Naive thymus-derived CD4-positive, alpha-beta T cell (primary cell): ENCODE measurements at regions not wholly inside any gene's neighbourhood (a gene's known extent, or its start where the extent isn't known, plus 50 kb on each side); places are given as distances from the start of the nearest gene placed in this dataset.

ENCODE experiments used
- ATAC-seq: fragments of 150-1000 bp; cut with Tn5 transposase; 2 replicates; pipeline ENCODE4 v1.10.0; 2021; ENCODE audit warnings: mild to moderate bottlenecking, moderate library complexity
- CTCF ChIA-PET: fragments of 350-600 bp; sonication (Branson Sonifier 250); formaldehyde crosslinking; loops from one replicate; lab custom pipeline; 2021; ENCODE audit warnings: antibody characterized with exemption; lab: Charles Lee
- POLR2A ChIA-PET: fragments of 350-600 bp; sonication (Branson Sonifier 250); formaldehyde crosslinking; loops from one replicate; lab custom pipeline; 2021; ENCODE audit warnings: antibody characterized with exemption, inconsistent platforms; lab: Charles Lee
- DNase-seq, 9 donors: peaks; one replicate each; pipeline versions ENCODE4 v3.0.0 to v3.0.0-alpha.2; 2020 to 2022; ENCODE audit warnings: mixed read lengths in 1 of 9
- H3K27ac ChIP-seq: one replicate; pipeline ENCODE4 v1.7.0; 2013; ENCODE audit warnings: mild to moderate bottlenecking, low read depth, low read length, moderate library complexity
- H3K27me3 ChIP-seq, 2 donors: one replicate each; pipeline ENCODE4 v1.7.0; 2013; ENCODE audit warnings: low read length in 2 of 2, mild to moderate bottlenecking in 2 of 2, moderate library complexity in 2 of 2; ENCODE audit not compliant: control insufficient read depth in 2 of 2, insufficient read depth in 2 of 2
- H3K36me3 ChIP-seq, 3 experiments: 1 replicate in 2 of 3; 2 replicates in 1 of 3; pipeline ENCODE4 v1.7.0; 2013; ENCODE audit warnings: low read length in 3 of 3, mild to moderate bottlenecking in 3 of 3, moderate library complexity in 1 of 3; ENCODE audit not compliant: insufficient read depth in 3 of 3, control insufficient read depth in 2 of 3
- H3K4me1 ChIP-seq, 2 donors: one replicate each; pipeline ENCODE4 v1.7.0; 2013; ENCODE audit warnings: low read length in 2 of 2, mild to moderate bottlenecking in 2 of 2, moderate library complexity in 1 of 2; ENCODE audit not compliant: control insufficient read depth in 2 of 2, insufficient read depth in 2 of 2
- H3K4me3 ChIP-seq: 2 replicates; pipeline ENCODE4 v1.7.0; 2013; ENCODE audit warnings: mild to moderate bottlenecking, low read length
- H3K9me3 ChIP-seq, 3 experiments: 1 replicate in 2 of 3; 2 replicates in 1 of 3; pipeline ENCODE4 v1.7.0; 2013; ENCODE audit warnings: low read length in 3 of 3; ENCODE audit not compliant: control insufficient read depth in 2 of 3
- H3K27ac Mint-ChIP-seq, 9 donors: one replicate each; pipeline ENCODE4 v1.8.0; 2020 to 2022; ENCODE audit warnings: mixed read lengths in 9 of 9, mild to moderate bottlenecking in 8 of 9, moderate library complexity in 5 of 9, inconsistent platforms in 2 of 9
- H3K27me3 Mint-ChIP-seq, 5 donors: one replicate each; pipeline ENCODE4 v1.8.0; 2021 to 2022; ENCODE audit warnings: mixed read lengths in 5 of 5, mild to moderate bottlenecking in 1 of 5
- H3K36me3 Mint-ChIP-seq, 5 donors: one replicate each; pipeline ENCODE4 v1.8.0; 2020 to 2022; ENCODE audit warnings: mixed read lengths in 5 of 5, mild to moderate bottlenecking in 3 of 5, inconsistent platforms in 1 of 5
- H3K4me1 Mint-ChIP-seq, 7 donors: one replicate each; pipeline ENCODE4 v1.8.0; 2020 to 2022; ENCODE audit warnings: mixed read lengths in 7 of 7, mild to moderate bottlenecking in 3 of 7, inconsistent platforms in 1 of 7
- H3K4me3 Mint-ChIP-seq, 10 donors: one replicate each; pipeline ENCODE4 v1.8.0; 2020 to 2022; ENCODE audit warnings: mild to moderate bottlenecking in 10 of 10, mixed read lengths in 10 of 10, moderate library complexity in 6 of 10, inconsistent platforms in 2 of 10
- H3K9me3 Mint-ChIP-seq, 11 donors: one replicate each; pipeline ENCODE4 v1.8.0; 2020 to 2022; ENCODE audit warnings: mixed read lengths in 11 of 11, mild to moderate bottlenecking in 4 of 11, inconsistent platforms in 1 of 11, moderate library complexity in 1 of 11
- intact Hi-C, 2 donors: fragments of 100-400 bp; cut with micrococcal nuclease; formaldehyde crosslinking; loops; one replicate each; pipeline ENCODE4 v1.15.1; 2023

- H3K4me3 Mint-ChIP-seq = no peak overlapping the region
- ATAC-seq (no peak), DNase-seq (no peak)
- intact Hi-C loops = no loop called here
- no peaks in the 10 kb centered on the region for H3K9me3 Mint-ChIP-seq
- Histone ChIP-seq H3K4me1 (no peaks in the 10 kb centered on the region), H3K36me3 (no peaks in the 10 kb centered on the region), H3K27me3 (no peaks in the 10 kb centered on the region), H3K27ac (no peak overlapping the region), H3K9me3 (no peaks in the 10 kb centered on the region), H3K4me3 (no peak overlapping the region)
- ChIA-PET POLR2A (no interaction called here), CTCF (no interaction called here)
- H3K27me3 Mint-ChIP-seq = peaks cover 0 to 6% (median 4%) of the 10 kb centered on the region in 5 donors
- H3K27ac Mint-ChIP-seq = no peak overlapping the region
- no peaks in the 10 kb centered on the region for H3K4me1 Mint-ChIP-seq
- H3K36me3 Mint-ChIP-seq = no peaks in the 10 kb centered on the region
Measured at GRCh38 chr3:124266487-124266886, 274.6 kb upstream of the ROPN1 start.

- Mint-ChIP-seq H3K27me3 (peaks cover 0 to 8% (median 3%) of the 10 kb centered on the region in 5 donors), H3K36me3 (no peaks in the 10 kb centered on the region), H3K4me1 (no peaks in the 10 kb centered on the region), H3K4me3 (no peak overlapping the region), H3K9me3 (no peaks in the 10 kb centered on the region), H3K27ac (no peak overlapping the region)
- Histone ChIP-seq H3K4me1 (no peaks in the 10 kb centered on the region), H3K27ac (no peak overlapping the region), H3K4me3 (no peak overlapping the region), H3K27me3 (no peaks in the 10 kb centered on the region), H3K9me3 (no peaks in the 10 kb centered on the region), H3K36me3 (no peaks in the 10 kb centered on the region)
- intact Hi-C loops = no loop called here
- POLR2A ChIA-PET = no interaction called here
- ATAC-seq (no peak), DNase-seq (no peak)
- CTCF ChIA-PET = no interaction called here
Measured at GRCh38 chr3:124267406-124267805, 275.5 kb upstream of the ROPN1 start.

- CTCF ChIA-PET = no interaction called here
- Mint-ChIP-seq H3K36me3 (no peaks in the 10 kb centered on the region), H3K27me3 (peaks cover 0 to 8% (median 6%) of the 10 kb centered on the region in 5 donors), H3K4me1 (no peaks in the 10 kb centered on the region), H3K9me3 (no peaks in the 10 kb centered on the region), H3K4me3 (no peak overlapping the region), H3K27ac (no peak overlapping the region)
- no peaks in the 10 kb centered on the region for H3K27me3 ChIP-seq
- POLR2A ChIA-PET = no interaction called here
- H3K4me1 ChIP-seq = no peaks in the 10 kb centered on the region
- no peak overlapping the region for H3K27ac ChIP-seq
- no peak overlapping the region for H3K4me3 ChIP-seq
- H3K9me3 ChIP-seq = no peaks in the 10 kb centered on the region
- DNase-seq = no peak
- no peaks in the 10 kb centered on the region for H3K36me3 ChIP-seq
- ATAC-seq = no peak
- intact Hi-C loops = no loop called here
Measured at GRCh38 chr3:124268355-124268754, 276.4 kb upstream of the ROPN1 start.

- Mint-ChIP-seq H3K4me1 (no peaks in the 10 kb centered on the region), H3K9me3 (no peaks in the 10 kb centered on the region), H3K27me3 (peaks cover 0 to 7% (median 4%) of the 10 kb centered on the region in 5 donors), H3K27ac (no peak overlapping the region), H3K4me3 (no peak overlapping the region), H3K36me3 (no peaks in the 10 kb centered on the region)
- ChIA-PET CTCF (no interaction called here), POLR2A (no interaction called here)
- Histone ChIP-seq H3K36me3 (no peaks in the 10 kb centered on the region), H3K27ac (no peak overlapping the region), H3K27me3 (no peaks in the 10 kb centered on the region), H3K9me3 (no peaks in the 10 kb centered on the region), H3K4me1 (no peaks in the 10 kb centered on the region), H3K4me3 (no peak overlapping the region)
- ATAC-seq = no peak
- intact Hi-C loops = no loop called here
- no peak for DNase-seq
Measured at GRCh38 chr3:124269619-124270018, 277.7 kb upstream of the ROPN1 start.

GRCh38 chr3:124272605-124273151, 280.8 kb upstream of the ROPN1 start:
- Mint-ChIP-seq H3K4me3 (no peak overlapping the region), H3K4me1 (no peaks in the 10 kb centered on the region), H3K27ac (no peak overlapping the region), H3K9me3 (no peaks in the 10 kb centered on the region), H3K36me3 (no peaks in the 10 kb centered on the region), H3K27me3 (peaks cover 0 to 9% (median 7%) of the 10 kb centered on the region in 5 donors)
- no peak overlapping the region for H3K4me3 ChIP-seq
- intact Hi-C loops = no loop called here
- no peak overlapping the region for H3K27ac ChIP-seq
- ATAC-seq = no peak
- no peaks in the 10 kb centered on the region for H3K36me3 ChIP-seq
- H3K9me3 ChIP-seq = no peaks in the 10 kb centered on the region
- no peak for DNase-seq
- no peaks in the 10 kb centered on the region for H3K4me1 ChIP-seq
- CTCF ChIA-PET = no interaction called here
- POLR2A ChIA-PET = no interaction called here
- no peaks in the 10 kb centered on the region for H3K27me3 ChIP-seq

GRCh38 chr3:124273651-124274050, 281.7 kb upstream of the ROPN1 start:
- no peak overlapping the region for H3K4me3 ChIP-seq
- no peak overlapping the region for H3K27ac ChIP-seq
- DNase-seq (no peak), ATAC-seq (no peak)
- Mint-ChIP-seq H3K4me1 (no peaks in the 10 kb centered on the region), H3K9me3 (no peaks in the 10 kb centered on the region), H3K36me3 (no peaks in the 10 kb centered on the region), H3K27me3 (peaks cover 0 to 9% (median 7%) of the 10 kb centered on the region in 5 donors), H3K4me3 (no peak overlapping the region), H3K27ac (no peak overlapping the region)
- intact Hi-C loops = no loop called here
- H3K27me3 ChIP-seq = no peaks in the 10 kb centered on the region
- H3K36me3 ChIP-seq = no peaks in the 10 kb centered on the region
- POLR2A ChIA-PET = no interaction called here
- CTCF ChIA-PET = no interaction called here
- H3K9me3 ChIP-seq = no peaks in the 10 kb centered on the region
- no peaks in the 10 kb centered on the region for H3K4me1 ChIP-seq

- ATAC-seq (no peak), DNase-seq (no peak)
- Mint-ChIP-seq H3K9me3 (no peaks in the 10 kb centered on the region), H3K27me3 (peaks cover 0 to 9% (median 7%) of the 10 kb centered on the region in 5 donors), H3K4me3 (no peak overlapping the region), H3K36me3 (no peaks in the 10 kb centered on the region), H3K27ac (no peak overlapping the region), H3K4me1 (no peaks in the 10 kb centered on the region)
- H3K27me3 ChIP-seq = no peaks in the 10 kb centered on the region
- no peak overlapping the region for H3K27ac ChIP-seq
- H3K4me1 ChIP-seq = no peaks in the 10 kb centered on the region
- no peaks in the 10 kb centered on the region for H3K9me3 ChIP-seq
- ChIA-PET CTCF (no interaction called here), POLR2A (no interaction called here)
- intact Hi-C loops = no loop called here
- H3K4me3 ChIP-seq = no peak overlapping the region
- H3K36me3 ChIP-seq = no peaks in the 10 kb centered on the region
Measured at GRCh38 chr3:124274051-124274450, 282.1 kb upstream of the ROPN1 start.
